ENCODE measurements at regions not wholly inside any gene's neighbourhood (a gene's known extent, or its start where the extent isn't known, plus 50 kb on each side); places are given as distances from the start of the nearest gene placed in this dataset.

GRCh38 chr13:104251931-104252330 is 1185.7 kb upstream of the SLC10A2 start:
- TF ChIP-seq, protein P1, sequence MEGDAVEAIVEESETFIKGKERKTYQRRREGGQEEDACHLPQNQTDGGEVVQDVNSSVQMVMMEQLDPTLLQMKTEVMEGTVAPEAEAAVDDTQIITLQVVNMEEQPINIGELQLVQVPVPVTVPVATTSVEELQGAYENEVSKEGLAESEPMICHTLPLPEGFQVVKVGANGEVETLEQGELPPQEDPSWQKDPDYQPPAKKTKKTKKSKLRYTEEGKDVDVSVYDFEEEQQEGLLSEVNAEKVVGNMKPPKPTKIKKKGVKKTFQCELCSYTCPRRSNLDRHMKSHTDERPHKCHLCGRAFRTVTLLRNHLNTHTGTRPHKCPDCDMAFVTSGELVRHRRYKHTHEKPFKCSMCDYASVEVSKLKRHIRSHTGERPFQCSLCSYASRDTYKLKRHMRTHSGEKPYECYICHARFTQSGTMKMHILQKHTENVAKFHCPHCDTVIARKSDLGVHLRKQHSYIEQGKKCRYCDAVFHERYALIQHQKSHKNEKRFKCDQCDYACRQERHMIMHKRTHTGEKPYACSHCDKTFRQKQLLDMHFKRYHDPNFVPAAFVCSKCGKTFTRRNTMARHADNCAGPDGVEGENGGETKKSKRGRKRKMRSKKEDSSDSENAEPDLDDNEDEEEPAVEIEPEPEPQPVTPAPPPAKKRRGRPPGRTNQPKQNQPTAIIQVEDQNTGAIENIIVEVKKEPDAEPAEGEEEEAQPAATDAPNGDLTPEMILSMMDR (IDR thresholded peaks at IDR 0.05), result no peak
- Histone ChIP-seq H3K27me3 (no peaks in the 10 kb centered on the region), H3K4me1 (no peaks in the 10 kb centered on the region), H3K4me3 (no peak overlapping the region), H3K27ac (no peak overlapping the region), H3K9me3 (no peaks in the 10 kb centered on the region), H3K36me3 (no peaks in the 10 kb centered on the region)
- intact Hi-C loops (cut with DNase I), result no loop called here
- ATAC-seq (no peak), DNase-seq (no peak)

- H3K27ac ChIP-seq, result no peak overlapping the region
- no peak overlapping the region for H3K4me3 ChIP-seq
- H3K4me1 ChIP-seq, result no peaks in the 10 kb centered on the region
- H3K9me3 ChIP-seq, result no peaks in the 10 kb centered on the region
- no peak for DNase-seq
- intact Hi-C loops (cut with DNase I), result no loop called here
- ATAC-seq, result no peak
- no peaks in the 10 kb centered on the region for H3K36me3 ChIP-seq
- TF ChIP-seq, protein P1 (IDR thresholded peaks at IDR 0.05), result no peak
- no peaks in the 10 kb centered on the region for H3K27me3 ChIP-seq
Observed at GRCh38 chr13:104246955-104247354, 1180.7 kb upstream of the SLC10A2 start.

DNA sequence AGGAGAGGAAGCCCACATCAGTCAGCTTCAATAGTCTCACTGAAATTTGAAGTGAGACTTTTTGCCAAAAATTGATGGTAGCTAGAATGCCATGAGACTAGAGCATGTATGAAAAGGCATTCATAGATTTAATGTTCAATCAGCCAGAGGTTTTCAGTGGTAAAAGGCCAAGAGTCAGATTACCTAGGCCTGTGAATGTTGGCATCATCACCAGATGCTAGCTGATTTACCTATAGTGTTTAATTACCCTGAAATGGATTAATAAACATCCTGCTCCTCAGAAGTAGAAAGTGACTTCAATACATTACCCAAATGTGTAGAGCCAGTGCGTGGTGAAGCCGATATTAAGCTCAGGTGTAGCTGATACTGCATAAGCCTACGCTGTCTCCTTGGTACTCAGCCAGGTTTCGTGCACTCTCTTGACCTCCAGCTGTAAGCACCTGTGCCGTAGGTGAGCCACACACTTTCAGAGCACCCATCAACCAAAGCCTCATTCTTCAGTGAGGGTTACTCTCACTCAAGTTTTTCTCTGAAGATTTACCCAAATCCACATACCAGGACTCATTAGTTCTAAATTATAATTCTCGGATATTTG is 1140.3 kb upstream of the SLC10A2 start:
- Histone ChIP-seq H3K4me3 (no peak overlapping the region), H3K27me3 (no peaks in the 10 kb centered on the region), H3K36me3 (no peaks in the 10 kb centered on the region), H3K9me3 (no peaks in the 10 kb centered on the region), H3K27ac (no peak overlapping the region), H3K4me1 (no peaks in the 10 kb centered on the region)
- TF ChIP-seq, protein P1 (IDR thresholded peaks at IDR 0.05), result no peak
- intact Hi-C loops (cut with DNase I), result no loop called here
- WGBS, 2 donors, result 94 to 96% methylated on average over 6 of the region's 6 CpGs
- ATAC-seq (no peak), DNase-seq (no peak)

GRCh38 chr13:104204177-104204576 is 1138.0 kb upstream of the SLC10A2 start:
- intact Hi-C loops (cut with DNase I), result no loop called here
- Histone ChIP-seq H3K9me3 (no peaks in the 10 kb centered on the region), H3K27me3 (no peaks in the 10 kb centered on the region), H3K4me1 (no peaks in the 10 kb centered on the region), H3K4me3 (no peak overlapping the region), H3K27ac (no peak overlapping the region), H3K36me3 (no peaks in the 10 kb centered on the region)
- 69 to 87% methylated on average over 2 of the region's 2 CpGs for WGBS, 2 donors
- no peak for DNase-seq
- ATAC-seq, result no peak
- TF ChIP-seq, protein P1 (IDR thresholded peaks at IDR 0.05), result no peak
